HT-29 (cell line): ENCODE measurements at regions not wholly inside any gene's neighbourhood (a gene's known extent, or its start where the extent isn't known, plus 50 kb on each side); places are given as distances from the start of the nearest gene placed in this dataset.

Source experiments
- DNase-seq: peaks from one replicate; pipeline ENCODE4 v3.0.0-alpha.2; 2015; ENCODE audit warnings: low spot score

DNA sequence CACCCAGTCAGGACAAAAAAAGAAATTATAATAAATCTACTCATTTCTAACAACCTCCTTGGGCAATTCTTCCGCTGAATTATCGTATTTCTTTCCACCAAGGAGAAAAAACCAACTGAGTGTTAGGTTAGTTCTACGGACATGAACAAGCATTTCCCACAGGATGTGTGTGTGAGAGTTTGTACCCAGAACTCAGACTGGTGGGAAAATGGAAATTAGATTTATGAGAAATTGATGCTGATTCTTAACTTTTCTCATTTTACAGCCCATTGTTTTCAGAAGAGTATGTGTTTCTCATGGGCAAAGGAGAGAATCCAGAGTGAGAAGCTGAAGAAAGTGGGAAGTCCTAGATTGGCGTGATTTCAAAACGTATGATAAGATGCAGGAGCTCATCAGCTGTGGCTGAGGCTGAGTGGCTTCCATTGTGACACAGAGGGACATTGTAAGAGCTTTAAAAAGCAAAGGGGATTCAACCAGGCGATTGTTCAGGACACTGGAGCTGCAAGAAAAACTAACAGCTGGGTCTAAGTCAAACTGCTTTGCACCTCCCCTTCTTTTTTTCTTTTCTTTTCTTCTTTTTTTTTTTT, 184.7 kb upstream of the ARGLU1 start:
- no peak for DNase-seq

DNA sequence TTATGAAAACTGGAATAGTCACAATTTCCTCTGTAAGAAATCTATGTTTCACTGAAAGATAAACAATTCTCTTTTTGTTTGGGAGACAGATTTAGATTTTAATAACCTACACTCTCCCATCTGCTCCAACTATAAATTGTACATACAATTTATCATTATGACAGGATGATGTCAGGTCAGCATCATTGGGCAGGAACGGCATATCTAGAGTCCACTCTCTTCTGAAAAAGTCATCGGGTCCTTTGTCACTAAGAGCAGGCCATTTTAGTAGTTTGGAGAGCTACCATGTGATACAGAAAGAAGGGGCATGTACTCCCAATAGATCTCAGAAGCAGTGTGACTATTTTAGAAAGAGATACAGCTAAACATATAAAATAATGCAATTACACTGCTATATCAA, 180.8 kb upstream of the ARGLU1 start:
- DNase-seq: no peak

DNA sequence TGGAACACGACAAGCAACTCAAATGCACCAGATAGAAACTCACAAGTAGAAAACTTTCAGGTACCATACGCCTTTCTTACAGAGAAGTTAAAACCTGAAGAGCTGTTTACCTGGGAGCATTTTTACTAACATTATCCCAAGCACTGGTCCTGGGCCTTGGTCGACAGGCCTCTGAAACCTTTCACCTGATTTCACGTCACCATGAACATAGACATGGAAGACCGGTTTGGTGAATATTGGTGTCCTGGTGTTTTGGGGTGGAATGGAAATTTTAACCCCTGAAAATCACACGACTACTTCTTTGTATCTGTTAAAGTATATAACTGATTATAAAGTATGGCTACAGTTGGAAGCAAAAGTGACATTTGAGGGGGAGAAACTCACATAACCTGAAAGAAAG, 176.6 kb upstream of the ARGLU1 start:
- no peak for DNase-seq

DNA sequence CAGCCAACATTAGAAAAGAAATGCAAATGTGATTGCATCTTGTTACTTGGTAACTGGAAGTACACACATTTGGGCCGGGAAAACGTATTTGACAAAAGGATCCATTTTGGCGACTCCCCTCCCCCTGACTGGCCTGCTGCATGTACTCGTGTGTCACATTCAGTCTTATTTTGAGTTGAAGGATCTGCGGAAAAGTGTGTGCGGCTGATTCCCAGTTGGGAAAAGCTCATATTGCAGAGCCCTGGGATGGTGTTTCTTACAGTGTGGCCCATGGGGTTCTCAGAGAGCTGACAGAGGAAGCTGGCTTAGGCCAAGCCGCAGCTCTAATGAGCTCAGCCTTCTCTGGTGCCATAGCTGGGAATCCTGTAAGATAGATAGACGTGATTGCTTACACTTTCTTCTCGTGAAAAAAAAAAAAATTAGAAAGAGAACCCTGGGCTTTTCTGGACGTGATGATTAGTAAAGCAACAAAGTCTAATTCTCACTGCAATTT, 170.3 kb upstream of the ARGLU1 start:
- no peak for DNase-seq

- DNase-seq: no peak
Measured at GRCh38 chr13:106736941-106737340, 169.0 kb upstream of the ARGLU1 start.

DNA sequence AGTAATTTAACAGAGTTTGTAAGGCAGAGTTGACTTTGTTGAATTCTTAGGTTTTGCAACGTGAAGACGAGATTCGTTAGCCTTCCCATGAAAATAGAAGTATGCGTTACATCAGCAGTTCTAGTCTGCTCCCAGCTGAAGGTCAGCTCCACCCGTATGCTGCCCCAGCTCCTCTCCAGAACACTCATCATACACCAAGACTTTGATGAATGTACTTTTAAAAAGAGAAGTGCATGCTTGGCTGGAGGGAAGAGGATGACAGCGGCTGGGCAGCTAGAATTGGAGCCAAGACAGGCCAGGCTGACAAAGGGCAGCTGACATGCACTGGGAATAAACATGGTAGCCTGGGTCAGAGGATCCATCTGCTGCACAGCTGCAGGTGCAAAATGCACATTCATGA, 166.3 kb upstream of the ARGLU1 start:
- DNase-seq: no peak

DNA sequence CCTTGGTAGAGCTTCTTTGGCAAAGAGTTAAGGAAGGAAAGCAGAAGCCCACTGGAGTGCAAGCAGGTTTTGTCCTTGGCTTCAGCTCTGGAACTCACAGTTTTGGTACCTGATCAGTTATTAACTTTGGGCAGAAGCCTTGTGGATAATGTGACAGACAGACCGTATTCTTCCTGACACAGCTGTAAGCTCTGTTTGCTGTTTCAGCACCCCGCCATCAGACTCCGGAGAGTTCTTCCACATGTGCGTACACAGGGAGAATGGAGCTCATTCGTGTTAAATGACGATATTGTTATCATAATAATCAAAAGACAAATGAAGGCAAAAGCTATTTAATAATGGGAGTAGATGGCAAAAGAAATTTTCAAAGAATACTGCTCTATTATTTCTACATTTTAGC, 155.1 kb upstream of the ARGLU1 start:
- no peak for DNase-seq

DNA sequence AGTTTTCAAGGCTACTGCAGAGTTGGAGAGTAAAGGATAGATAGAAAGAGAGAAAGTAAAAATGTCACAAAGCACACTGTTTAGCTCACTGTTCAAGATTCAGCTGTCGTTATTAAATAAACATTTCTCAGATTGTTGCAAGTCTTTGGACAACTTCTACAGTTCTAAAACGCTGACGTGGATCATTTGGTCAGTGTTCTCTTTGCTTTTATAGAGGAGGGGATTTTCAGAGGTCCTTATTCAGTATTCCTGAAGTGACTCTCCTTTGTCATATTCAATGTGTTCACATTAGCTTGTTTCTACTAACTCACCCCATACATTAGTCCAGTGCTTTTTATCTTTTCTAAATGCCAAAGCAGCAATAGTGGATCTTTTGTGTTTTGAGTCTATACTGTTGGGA, 154.7 kb upstream of the ARGLU1 start:
- DNase-seq: no peak

GRCh38 chr13:106721599-106721998, 153.7 kb upstream of the ARGLU1 start:
- DNase-seq: no peak

GRCh38 chr13:106714271-106714982, 146.5 kb upstream of the ARGLU1 start:
- DNase-seq: no peak

- no peak for DNase-seq
Measured at GRCh38 chr13:106712381-106712780, 144.4 kb upstream of the ARGLU1 start.

DNA sequence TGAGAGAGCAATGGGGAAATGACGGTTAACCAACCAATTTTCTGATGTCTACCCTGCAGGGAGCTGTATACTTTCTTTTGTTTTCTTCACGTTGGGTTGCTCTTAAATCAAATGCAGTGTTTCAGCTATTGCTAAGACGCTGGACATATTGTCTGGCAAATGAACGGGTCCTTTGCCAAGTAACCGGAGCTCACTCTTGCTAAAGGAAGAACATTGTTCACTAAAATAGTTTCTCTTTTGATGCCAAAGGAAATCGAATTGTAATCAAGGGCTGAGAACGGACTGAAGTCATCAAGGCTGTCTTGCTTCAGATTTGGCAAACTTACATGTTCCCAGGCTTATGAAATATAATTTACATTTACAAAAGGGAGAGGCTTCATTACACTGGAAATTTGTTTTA, 142.3 kb upstream of the ARGLU1 start:
- DNase-seq: no peak

DNA sequence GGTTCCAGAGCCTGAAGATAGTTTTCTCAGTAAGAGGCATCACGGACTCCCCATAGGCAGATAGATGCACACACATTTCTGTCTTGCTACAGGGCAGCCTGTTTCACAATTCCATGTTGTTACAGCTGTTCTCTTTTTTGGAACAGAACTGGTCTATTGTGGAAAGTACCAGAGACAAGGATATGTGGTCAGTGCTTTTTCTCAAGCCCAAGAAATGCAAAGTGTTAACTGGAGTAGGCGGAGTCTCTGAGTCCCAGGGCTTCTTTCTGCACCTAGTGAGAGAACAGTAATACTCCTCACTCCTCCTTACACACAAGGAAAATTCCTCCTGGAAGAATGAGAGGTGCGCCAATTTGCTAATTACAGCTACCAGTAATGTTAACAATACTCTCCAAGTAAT, 141.6 kb upstream of the ARGLU1 start:
- DNase-seq: no peak

DNA sequence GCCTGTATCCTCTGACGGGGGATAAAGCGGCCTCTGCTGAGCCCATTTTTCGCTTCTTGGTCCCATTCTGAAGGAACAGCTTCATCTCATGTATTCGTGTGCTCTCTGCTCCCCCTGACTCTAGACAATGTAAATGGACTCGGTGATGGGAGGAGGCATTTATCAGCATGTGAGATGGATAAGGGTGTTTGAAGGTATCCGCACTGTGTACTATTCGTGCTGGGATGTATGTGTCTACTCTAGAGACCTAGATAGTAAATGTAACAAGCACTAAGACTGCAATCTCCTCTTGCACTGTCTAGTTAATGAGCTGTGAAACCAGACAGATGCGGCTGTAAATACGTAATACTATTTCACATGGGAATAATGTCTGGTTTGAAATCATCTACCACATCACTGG, 134.6 kb upstream of the ARGLU1 start:
- DNase-seq: no peak

- no peak for DNase-seq
Measured at GRCh38 chr13:106701771-106702341, 133.9 kb upstream of the ARGLU1 start.

- DNase-seq: peak; percentile 53
Measured at GRCh38 chr13:106700439-106700838, 132.5 kb upstream of the ARGLU1 start.

DNA sequence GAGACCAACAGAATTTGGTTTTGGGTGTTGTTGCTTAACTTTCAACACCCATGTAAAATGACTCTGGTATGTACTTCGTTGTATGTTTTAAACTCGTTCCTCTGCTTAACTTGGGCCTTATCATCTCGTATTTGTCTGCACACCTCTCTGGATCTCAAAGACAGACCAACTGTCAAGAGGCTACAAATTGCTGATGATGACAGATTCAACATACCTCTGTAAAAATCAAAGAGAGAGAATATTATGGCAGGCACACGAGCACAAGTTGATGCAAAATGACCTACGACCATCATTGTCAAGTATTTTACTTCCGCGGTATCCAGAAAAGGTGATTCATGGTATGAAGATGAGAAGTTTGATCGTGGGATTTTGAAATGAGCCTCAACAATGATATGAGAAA, 132.1 kb upstream of the ARGLU1 start:
- peak; percentile 9 for DNase-seq

DNA sequence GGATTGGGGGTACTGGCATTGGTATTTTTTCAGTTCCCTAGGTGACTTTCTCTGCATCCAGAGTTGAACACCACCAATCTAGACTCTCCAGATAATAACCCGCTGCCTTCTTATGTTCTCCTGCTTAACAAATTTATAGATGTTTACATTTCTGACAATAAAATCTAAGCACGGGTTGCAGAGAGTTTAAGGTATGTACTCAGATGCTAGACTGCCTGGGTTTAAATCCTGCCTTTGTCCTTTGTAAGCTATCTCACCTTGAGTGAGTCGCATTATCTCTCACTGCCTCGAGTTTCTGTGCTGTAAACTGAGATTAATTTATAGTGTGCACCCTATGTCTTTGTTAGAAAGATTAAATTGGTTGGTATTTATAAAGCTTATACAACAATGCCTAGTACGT, 131.4 kb upstream of the ARGLU1 start:
- peak; percentile 20 for DNase-seq

DNA sequence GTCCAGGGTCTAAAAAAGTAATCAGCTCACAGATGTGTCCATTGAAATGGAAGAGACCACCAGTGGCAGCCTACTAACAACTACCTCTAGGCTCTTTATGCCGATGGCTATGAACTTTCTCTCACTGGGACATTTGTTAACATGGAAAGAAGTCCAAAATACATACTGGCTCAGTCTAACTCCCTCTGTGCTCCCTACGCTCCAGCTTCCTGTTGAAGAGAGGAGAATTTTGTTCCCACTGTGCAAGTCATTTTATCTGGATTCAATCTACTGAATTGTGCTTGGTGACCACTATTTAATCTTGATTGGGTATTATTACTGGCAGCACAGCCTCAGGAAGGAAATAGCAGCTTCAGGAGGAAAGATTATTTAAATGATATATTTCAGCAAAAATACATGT, 128.8 kb upstream of the ARGLU1 start:
- DNase-seq: no peak

- no peak for DNase-seq
Measured at GRCh38 chr13:106696140-106696539, 128.2 kb upstream of the ARGLU1 start.

DNA sequence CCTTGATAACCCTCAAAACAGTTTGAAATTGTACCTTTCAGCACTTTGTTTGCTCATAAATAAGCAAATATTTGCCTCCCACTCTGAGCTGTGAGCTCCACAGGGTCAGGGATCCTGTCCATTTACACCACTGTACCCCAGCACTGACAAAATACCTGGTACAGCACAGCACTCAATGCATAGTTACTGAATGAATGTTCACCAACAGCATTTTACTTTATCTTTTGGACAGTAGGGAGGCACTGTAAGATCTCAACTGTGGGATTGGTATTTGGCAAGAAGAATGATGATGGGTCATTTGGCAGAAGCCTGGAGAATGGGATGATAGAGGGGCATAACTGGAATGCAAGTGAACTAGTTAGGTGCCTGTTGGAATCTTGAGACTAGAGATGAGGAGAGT, 127.2 kb upstream of the ARGLU1 start:
- DNase-seq: no peak

DNA sequence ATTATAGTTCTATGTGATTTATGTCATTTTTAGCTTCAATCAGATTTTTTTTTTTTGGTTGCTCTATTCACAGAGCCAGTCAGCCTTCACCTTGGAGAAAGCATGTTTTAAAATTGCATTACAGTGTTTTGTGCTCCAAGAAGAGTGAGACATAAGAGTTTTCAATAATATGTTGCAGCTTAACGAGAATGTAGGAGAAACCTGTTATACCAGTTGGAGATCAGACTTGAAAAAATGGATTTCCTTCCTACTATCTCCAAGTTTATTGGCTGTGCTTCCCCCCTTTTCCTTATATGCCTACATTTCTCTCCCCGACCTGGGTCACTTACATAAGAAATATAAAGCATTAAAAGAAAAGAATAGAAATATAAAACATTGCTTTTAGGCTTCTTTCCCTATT, 123.9 kb upstream of the ARGLU1 start:
- peak; percentile 76 for DNase-seq

GRCh38 chr13:106691341-106691740, 123.4 kb upstream of the ARGLU1 start:
- no peak for DNase-seq
